ENCODE measurements at regions not wholly inside any gene's neighbourhood (a gene's known extent, or its start where the extent isn't known, plus 50 kb on each side); places are given as distances from the start of the nearest gene placed in this dataset.

- DNase-seq, result no peak
Observed at GRCh38 chr9:126222835-126223431, 103.7 kb upstream of the MVB12B start.

DNA sequence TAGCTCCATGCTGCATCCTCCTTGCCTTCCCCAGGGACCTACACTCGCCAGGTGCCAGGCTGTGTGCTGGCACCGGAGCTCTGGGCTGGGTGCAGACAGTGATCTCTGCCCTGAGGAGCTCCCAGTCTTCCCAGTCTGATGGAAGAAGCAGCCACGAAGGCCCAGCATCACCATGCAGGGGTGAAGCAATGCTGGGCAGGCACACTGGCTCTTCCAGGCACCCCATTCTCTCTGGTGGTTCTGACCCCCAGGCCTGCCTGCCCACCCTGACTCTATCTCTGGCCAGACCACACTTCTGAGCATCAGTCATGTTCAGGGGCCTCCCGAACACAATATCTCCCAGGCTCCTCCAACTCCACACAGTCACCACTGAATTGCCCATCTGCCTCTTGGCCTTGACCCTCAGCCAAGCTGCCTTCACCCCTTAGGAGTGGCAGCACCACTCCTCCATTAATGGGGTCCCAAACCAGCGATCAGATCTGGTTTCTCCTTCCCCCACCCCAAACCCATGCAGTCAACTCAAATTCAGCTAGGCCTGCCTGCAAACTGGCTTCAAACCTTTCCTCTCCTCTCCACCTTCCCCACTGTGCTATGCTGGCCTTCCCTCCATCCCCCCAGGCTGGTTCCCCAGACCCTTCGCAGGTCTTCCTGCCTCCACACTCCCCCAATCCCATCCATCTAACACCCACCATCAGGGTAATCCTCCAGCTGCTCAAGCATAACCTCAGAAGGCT lies 102.7 kb upstream of the MVB12B start:
- DNase-seq, result no peak

DNA sequence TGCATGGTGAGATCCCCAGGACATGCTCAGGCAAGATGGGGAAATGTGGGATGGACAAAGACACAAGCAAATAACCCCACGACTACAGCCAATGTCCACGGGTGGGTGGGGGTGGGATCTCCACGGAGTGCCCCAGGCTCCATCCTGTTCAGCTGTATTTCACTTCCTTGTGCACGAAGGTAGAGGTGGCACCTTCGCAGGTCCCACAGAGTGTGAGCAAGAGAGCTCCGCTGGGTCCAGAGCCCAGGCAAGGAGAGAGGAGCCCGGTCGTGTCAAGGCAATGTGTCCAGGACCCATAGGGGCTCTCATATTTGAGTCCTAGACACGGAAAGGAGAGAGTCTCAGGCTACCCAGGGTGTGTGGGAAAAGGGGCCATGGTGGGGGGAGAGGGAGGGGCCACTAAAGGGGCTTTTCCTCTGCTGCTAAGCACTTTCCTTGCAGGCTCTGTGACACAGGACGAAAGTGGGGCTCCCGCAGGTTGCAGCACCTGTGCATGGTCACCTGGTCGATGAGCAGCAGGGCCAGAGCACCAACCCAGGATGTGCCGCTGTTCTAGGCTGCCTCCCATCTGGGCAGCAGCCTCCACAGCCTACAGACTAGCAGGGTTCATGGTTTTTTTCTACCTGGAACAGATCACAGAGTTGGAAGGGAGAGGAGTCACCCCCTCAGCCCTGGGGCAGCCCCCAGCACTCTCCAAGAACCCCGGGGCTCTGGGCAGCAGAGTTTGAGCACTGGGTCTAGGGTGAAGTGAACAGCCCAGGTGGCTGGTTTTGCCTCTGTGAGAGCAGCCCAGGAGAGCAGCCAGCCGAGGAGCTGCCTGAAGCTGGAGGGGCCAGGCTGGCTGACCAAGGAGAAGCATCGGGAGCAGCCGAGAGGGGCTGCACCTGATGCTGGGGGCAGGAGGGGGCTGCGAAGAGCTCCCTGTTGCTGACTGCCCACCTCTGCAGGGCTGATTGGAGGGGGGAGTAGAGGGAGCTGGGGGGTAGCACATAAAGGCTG lies 100.7 kb upstream of the MVB12B start:
- DNase-seq, result no peak

GRCh38 chr9:126226991-126227936 lies 99.4 kb upstream of the MVB12B start:
- no peak for DNase-seq

DNA sequence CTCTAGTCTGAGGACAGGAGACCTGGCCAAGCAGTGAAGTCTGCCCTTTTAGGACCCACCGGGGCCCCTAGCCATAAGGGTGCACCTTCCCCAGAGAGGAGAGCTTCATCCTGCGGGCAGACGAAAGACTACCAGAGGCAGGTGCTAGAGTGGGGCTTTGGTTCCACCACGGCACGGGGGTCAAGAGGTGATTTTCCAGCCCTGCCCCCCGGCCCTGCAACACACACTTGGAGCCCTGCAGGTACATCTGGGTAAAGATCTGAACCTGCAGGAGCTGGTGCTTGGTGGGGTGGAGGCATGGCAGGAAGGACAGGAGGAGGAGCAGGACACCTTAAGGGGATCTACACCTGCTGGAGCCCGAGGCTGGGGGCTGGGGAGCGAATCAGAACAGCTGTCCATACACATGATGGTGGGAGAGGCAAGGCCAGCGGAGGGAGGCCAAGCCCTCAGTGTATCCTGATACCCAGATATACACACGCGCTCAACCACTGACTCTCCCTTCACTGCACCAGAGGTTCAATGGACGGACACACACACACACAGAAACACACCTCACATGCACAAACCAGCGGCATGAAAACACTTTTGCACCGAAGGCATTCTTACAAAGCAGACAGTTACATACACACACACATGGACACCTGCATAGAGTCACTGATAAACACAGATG lies 98.4 kb upstream of the MVB12B start:
- DNase-seq, result no peak

DNA sequence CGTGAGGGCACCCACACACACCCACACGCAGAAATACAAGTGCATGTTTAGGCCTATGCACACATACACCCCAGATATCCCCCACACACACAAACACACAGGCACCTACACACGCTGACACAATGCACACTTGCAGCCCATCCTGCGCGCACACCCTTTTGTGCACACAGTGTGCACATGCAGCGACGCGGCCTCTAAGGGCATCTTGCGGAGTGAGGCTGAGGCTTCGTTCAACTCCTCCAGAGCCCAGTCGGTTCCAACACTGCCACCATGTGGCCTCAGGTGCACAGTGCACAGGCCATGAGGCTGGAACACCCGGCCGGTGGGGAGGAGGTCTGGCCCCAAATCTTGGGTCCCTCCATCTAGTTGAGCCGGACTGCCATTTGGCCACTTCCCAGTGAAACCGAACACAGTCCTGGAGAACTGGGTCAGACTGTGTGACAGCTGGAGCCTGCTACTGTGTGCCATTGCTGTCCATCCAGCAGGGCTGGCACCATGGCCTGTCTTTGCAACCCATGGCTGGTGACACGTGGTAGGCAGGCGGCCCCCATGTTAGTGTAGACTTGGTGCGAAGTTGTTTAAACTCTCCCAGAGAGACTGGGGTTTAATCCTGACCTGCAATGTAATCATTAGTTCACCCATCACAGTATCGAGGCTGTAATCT lies 97.7 kb upstream of the MVB12B start:
- peak; percentile 62 for DNase-seq

DNA sequence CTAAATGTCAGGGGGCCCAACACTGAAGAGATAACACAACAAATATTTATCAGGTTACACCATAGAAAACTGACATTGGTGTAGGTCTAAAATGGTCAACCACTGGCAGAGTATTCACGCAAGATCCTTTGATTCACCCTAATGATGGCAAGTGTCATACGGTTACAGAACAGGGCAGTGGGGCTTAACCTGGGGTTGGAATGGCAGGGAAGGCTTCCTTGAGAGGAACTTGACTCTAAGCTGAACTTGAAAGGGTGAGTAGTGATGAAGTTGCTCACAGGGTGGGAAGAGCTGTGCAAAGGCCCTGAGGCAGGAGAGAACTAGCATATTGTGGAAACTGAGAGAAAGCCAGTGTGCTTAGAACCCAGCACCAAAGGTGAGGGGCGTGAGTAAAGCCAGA lies 97.1 kb upstream of the MVB12B start:
- DNase-seq, result no peak

GRCh38 chr9:126230692-126231091 lies 95.9 kb upstream of the MVB12B start:
- no peak for DNase-seq

DNA sequence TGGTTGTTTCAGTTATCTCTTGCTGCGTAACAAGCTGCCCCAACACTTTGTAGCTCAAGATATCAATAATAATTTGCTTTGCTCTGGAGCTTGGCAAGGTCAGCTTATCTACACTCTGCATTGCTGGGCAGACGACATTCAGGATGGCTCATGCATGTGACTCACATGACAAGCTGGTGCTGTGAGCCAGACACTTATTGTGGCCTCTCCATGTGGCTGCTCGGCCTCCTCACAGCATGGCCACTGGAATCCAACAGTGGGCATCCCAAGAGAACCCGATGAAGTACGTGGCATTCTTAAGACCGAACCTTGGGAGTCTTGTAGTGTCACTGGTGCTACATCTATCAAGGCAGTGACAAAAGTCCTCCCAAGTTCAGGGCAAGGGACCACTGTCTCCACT lies 94.2 kb upstream of the MVB12B start:
- no peak for DNase-seq

DNA sequence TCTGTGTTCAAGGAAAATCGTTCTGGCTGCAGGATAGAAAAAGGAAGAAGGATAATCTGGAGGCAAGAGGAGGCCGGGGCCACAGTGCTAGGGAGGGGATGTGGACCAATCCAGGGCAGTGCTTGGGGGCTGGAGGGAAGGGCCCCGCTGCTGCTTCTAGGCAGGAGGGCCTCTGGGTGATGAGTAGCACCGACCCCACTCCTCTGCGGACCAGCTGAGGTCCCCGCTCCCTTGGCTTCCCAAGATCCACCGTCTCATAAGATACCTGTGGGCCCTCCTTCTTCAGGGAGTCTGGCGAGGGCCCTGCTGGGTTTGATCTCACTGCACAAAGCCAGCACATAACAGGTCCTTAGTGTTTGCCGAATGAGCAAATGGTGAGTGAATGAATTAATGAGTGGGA lies 93.5 kb upstream of the MVB12B start:
- DNase-seq, result no peak

- no peak for DNase-seq
Observed at GRCh38 chr9:126233913-126234525, 92.6 kb upstream of the MVB12B start.

- DNase-seq, result no peak
Observed at GRCh38 chr9:126234681-126235335, 91.8 kb upstream of the MVB12B start.

DNA sequence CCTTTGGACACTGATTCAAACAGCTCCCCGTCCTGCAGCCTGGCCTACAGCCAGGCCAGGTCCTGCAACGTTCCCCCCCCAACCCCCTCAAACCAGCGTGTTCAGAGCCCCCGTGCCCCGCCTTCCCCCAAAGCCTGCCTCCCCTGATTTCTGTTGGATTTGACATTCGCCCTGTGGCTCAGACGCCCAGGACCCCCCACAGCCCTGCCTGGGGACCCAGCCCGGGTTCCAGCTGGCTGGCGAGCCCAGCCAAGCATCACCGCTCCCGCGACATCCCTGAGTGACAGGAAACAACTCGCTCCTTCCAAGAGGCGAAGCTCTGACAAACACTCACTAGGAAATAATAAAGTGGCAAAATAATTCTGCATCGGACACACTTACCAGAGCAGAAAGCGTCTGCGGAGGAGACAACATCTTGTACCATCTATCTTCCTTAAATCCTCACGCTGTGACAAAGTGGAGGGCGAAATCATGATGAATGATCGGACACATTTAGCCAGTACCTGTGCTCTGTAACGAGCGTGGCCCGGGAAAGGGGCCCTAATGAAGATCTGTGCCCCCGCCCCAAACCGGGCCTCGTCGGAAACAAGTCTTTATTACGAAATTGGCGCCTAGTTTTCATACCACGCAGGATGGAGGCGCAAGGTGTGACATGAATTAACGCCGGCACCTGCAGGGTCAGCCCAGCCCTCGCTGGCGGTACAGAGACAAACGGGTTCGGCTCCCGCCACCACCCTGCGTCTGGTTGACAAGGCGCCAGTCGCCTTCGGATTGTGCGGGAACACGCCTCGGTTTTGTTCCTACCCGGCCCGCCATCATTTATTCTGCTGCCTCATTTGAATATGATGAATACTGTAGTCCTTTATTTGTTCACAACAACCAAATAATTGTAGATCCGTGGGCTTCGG lies 91.0 kb upstream of the MVB12B start:
- DNase-seq, result peak; percentile 10

GRCh38 chr9:126236273-126236672 lies 90.4 kb upstream of the MVB12B start:
- DNase-seq, result no peak

DNA sequence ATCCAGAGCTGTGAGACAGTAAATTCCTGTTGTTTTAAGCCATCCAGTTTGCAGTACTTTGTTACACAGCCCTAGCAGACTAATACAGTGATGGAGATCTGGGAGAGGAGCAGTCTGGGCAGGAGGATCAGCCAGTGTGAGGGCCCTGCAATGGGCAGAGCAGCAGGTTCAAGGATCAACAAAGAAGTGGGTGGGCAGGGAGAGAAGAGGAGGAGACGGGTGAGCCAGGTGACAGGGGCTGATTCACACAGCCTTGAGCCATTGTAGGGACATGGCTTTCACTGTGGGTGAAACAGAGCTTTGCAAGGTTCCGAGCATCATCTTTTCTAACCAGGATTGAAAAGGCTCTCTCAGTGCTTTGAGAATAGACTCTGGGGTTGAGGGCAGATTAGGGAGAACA lies 88.2 kb upstream of the MVB12B start:
- no peak for DNase-seq

DNA sequence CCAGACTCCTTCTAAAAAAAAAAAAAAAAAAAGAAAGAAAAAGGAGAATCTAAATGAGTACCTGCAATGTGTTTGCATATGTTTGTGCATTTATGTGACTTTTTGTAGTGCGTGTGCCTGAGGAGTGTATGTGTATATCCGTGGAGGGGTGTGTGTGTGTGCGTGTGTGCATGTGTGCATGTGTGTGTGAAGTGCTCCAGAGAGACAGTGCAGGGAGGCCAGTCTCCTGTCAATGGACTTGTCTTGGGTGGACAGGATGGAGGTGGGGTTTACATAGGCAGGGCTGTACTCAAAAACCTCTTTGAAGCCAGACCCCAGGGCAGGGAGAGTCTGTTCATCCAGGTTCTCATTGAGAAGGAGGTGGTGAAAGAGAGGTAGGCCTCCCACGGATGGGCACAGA lies 87.1 kb upstream of the MVB12B start:
- no peak for DNase-seq

DNA sequence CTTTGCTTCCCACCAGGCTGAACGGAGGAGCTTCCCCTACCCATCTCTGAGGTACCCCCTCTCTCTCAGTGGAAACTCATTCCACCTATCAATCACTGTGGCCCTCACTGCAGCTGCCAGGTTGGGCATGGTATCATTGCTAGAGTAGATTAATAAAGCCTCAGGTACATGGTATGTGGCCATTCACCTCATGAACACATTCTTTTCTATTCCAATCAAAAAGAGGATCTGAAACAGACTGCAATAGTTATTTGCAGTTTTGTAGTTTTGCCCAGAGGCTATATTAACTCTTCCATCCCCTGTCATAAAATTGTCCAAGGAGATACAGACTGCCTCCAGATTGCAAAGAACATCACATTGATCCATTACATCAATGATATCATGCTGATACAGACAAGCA lies 85.8 kb upstream of the MVB12B start:
- no peak for DNase-seq

DNA sequence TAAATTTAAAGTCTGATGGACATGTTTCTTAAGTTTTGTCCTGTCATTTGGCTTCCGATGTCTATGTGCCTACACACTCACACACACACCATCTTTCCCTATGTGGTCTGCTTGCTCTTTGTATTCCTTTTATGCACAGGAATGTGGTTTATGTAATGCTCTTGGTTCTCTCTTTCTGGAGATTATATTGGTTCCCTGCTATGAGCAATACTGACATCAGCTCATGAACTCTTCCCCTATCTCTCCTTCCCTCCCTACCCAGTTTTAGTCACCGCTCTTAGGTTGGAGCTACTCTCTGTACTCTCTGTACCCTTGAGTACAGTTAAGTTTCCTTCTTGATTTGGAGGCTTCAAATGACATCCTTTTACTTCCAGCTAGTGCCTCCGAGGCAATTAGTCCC lies 77.9 kb upstream of the MVB12B start:
- no peak for DNase-seq
